Fibroblast of lung (primary cell): ENCODE measurements at regions not wholly inside any gene's neighbourhood (a gene's known extent, or its start where the extent isn't known, plus 50 kb on each side); places are given as distances from the start of the nearest gene placed in this dataset.

Experiments used
- DNase-seq, 2 donors: peaks; one replicate each; pipeline versions ENCODE4 v3.0.0 to v3.0.0-alpha.2; 2010; ENCODE audit warnings: low read depth in 2 of 2
- H2AFZ ChIP-seq: 2 replicates; pipeline ENCODE4 v1.5.1; 2012; ENCODE audit warnings: low read length, control low read depth, inconsistent platforms
- H3K27ac ChIP-seq: 2 replicates; pipeline ENCODE4 v1.5.1; 2011; ENCODE audit warnings: low read length, control low read depth; ENCODE audit not compliant: insufficient read depth
- H3K27me3 ChIP-seq: 2 replicates; pipeline ENCODE4 v1.5.1; 2011; ENCODE audit warnings: mild to moderate bottlenecking, low read length; ENCODE audit not compliant: control insufficient read depth, insufficient read depth
- H3K36me3 ChIP-seq: 2 replicates; pipeline ENCODE4 v1.5.1; 2011; ENCODE audit warnings: low read length; ENCODE audit not compliant: control insufficient read depth, insufficient read depth
- H3K4me1 ChIP-seq: 2 replicates; pipeline ENCODE4 v1.5.1; 2011; ENCODE audit warnings: low read length; ENCODE audit not compliant: control insufficient read depth, insufficient read depth; ENCODE audit errors: extremely low read depth
- H3K4me2 ChIP-seq: 2 replicates; pipeline ENCODE4 v1.5.1; 2011; ENCODE audit warnings: low read length, control low read depth; ENCODE audit not compliant: insufficient read depth; ENCODE audit errors: extremely low read depth
- H3K4me3 ChIP-seq, 4 experiments: fragments of 200-600 bp in 1 of 4; sonication (generic) in 1 of 4; replicated peaks in 1 of 4; 2 replicates each; pipeline ENCODE4 v1.5.1; 2011 to 2016; ENCODE audit warnings: low read length in 4 of 4, low read depth in 3 of 4, mild to moderate bottlenecking in 3 of 4, control low read depth in 2 of 4, inconsistent platforms in 1 of 4, mixed read lengths in 1 of 4; ENCODE audit not compliant: insufficient read depth in 1 of 4; ENCODE audit errors: control extremely low read depth in 1 of 4
- H3K79me2 ChIP-seq: 2 replicates; pipeline ENCODE4 v1.5.1; 2012; ENCODE audit warnings: mild to moderate bottlenecking, low read length, inconsistent platforms; ENCODE audit not compliant: control insufficient read depth, insufficient read depth
- H3K9ac ChIP-seq: 2 replicates; pipeline ENCODE4 v1.5.1; 2011; ENCODE audit warnings: mild to moderate bottlenecking, low read length, control low read depth; ENCODE audit not compliant: insufficient read depth
- H3K9me3 ChIP-seq: 2 replicates; pipeline ENCODE4 v1.5.1; 2012; ENCODE audit warnings: low read depth, low read length; ENCODE audit not compliant: control insufficient read depth, insufficient read depth
- H4K20me1 ChIP-seq: 2 replicates; pipeline ENCODE4 v1.5.1; 2011; ENCODE audit warnings: low read length; ENCODE audit not compliant: control insufficient read depth, insufficient read depth; ENCODE audit errors: extremely low read depth
- EZH2 ChIP-seq: IDR thresholded peaks from 2 replicates; pipeline ENCODE4 v1.5.1; 2012; ENCODE audit warnings: low read length, control low read depth, mild to moderate bottlenecking; ENCODE audit errors: missing control alignments
- TF ChIP-seq, protein P1 (sequence below), 2 donors: IDR thresholded peaks in 1 of 2; conservative IDR thresholded peaks in 1 of 2; 1 replicate in 1 of 2; 2 replicates in 1 of 2; pipeline ENCODE4 v1.5.1; 2011 to 2012; ENCODE audit warnings: low read length in 2 of 2, control low read depth in 1 of 2, inconsistent platforms in 1 of 2, low read depth in 1 of 2, mild to moderate bottlenecking in 1 of 2

DNA sequence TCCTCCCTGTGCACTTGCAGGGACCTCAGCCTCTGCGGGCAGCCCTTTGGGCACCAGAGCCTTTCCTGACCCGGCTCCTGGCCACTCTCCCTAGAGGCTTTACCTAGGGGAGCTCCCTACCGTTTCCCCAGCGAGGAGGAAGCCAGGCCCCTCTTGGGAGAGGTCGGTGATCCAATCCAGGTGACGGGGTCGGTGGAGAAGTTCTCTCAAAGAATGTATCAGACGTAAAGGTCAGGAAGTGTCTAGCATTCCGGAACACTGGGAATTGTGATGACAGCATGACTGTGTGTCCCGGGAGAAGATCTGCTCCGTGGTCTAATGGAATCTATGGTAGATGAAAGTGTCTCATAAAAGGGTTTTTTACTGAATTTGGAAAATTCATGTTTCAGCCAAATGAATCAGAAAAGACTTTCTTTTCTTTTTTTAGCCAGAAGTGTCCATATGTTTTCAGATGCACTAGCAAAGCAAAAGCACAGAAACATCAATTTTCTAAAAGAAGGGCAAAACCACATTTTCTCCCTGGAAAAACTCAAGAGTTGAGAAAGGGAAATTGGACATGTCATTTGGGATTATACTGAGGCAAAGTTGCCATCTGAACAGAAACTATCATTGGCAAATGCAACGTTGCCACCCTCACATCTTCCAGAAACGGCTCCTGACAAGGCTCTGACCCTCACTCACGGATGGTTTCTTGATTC, 289.4 kb downstream of the THBS2 start:
- H4K20me1 ChIP-seq, result no peaks in the 10 kb centered on the region
- H3K9ac ChIP-seq, result no peak overlapping the region
- TF ChIP-seq, protein P1, sequence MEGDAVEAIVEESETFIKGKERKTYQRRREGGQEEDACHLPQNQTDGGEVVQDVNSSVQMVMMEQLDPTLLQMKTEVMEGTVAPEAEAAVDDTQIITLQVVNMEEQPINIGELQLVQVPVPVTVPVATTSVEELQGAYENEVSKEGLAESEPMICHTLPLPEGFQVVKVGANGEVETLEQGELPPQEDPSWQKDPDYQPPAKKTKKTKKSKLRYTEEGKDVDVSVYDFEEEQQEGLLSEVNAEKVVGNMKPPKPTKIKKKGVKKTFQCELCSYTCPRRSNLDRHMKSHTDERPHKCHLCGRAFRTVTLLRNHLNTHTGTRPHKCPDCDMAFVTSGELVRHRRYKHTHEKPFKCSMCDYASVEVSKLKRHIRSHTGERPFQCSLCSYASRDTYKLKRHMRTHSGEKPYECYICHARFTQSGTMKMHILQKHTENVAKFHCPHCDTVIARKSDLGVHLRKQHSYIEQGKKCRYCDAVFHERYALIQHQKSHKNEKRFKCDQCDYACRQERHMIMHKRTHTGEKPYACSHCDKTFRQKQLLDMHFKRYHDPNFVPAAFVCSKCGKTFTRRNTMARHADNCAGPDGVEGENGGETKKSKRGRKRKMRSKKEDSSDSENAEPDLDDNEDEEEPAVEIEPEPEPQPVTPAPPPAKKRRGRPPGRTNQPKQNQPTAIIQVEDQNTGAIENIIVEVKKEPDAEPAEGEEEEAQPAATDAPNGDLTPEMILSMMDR (conservative IDR thresholded peaks at IDR 0.05 in 1 of 2, IDR thresholded peaks at IDR 0.05 in 1 of 2; ENCODE audit: low read depth in 1 of 2, low read length in 2 of 2), result no peak
- TF ChIP-seq EZH2, result no peak
- no peak overlapping the region for H2AFZ ChIP-seq
- no peaks in the 10 kb centered on the region for H3K4me1 ChIP-seq
- no peaks in the 10 kb centered on the region for H3K27me3 ChIP-seq
- no peaks in the 10 kb centered on the region for H3K36me3 ChIP-seq
- peak in 1 of 2 donors; percentile 44 for DNase-seq
- H3K9me3 ChIP-seq, result no peaks in the 10 kb centered on the region
- no peak overlapping the region for H3K27ac ChIP-seq
- no peak overlapping the region for H3K4me3 ChIP-seq
- no peaks in the 10 kb centered on the region for H3K79me2 ChIP-seq
- H3K4me2 ChIP-seq, result no peak overlapping the region

DNA sequence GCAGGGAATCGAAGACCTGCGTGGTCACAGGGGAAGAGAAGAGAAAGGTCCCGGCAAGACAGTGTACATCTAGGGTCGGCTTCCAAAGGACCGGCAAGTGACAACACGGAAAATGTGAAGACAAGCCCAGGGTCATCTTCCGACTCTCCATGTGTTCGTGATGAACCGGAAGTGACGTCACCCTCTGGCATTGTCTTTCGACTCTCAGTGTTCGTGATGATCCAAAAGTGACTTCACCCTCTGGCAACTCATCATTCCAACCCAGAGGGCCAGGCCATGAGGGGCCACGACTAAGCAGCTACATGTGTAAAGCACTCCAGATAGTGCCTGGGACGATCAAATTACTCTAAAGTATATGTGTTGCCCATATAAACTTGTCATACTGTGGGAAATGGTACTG, 290.8 kb downstream of the THBS2 start:
- Histone ChIP-seq H3K9me3 (no peaks in the 10 kb centered on the region), H3K9ac (no peak overlapping the region), H4K20me1 (no peaks in the 10 kb centered on the region), H2AFZ (no peak overlapping the region), H3K4me2 (no peak overlapping the region), H3K27ac (no peak overlapping the region), H3K79me2 (no peaks in the 10 kb centered on the region), H3K4me1 (no peaks in the 10 kb centered on the region), H3K4me3 (no peak overlapping the region), H3K36me3 (no peaks in the 10 kb centered on the region), H3K27me3 (no peaks in the 10 kb centered on the region)
- TF ChIP-seq, protein P1 (conservative IDR thresholded peaks at IDR 0.05 in 1 of 2, IDR thresholded peaks at IDR 0.05 in 1 of 2; ENCODE audit: low read depth in 1 of 2, low read length in 2 of 2), result no peak
- no peak for TF ChIP-seq EZH2
- no peak for DNase-seq

DNA sequence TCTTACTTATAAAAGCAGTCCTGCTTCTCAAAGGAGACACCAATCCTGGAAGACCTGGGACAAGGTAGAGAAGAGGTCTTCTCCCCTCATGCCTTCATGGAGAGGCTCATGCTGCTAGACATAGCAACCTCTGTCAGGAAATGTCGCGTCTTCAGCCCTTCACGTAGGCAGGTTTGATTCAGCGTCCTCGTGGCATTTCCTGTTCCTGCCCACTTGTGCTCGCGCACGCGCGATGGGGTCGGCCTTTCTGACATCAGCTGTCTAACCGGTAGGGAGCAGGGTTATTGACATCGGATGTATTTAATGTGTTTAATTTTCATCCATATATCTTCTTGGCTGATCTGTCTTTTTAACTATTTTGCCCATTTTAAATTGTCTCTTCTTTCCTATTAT, 292.4 kb downstream of the THBS2 start:
- Histone ChIP-seq H3K4me1 (no peaks in the 10 kb centered on the region), H3K27ac (no peak overlapping the region), H2AFZ (no peak overlapping the region), H3K4me2 (no peak overlapping the region), H3K4me3 (no peak overlapping the region), H3K27me3 (no peaks in the 10 kb centered on the region), H4K20me1 (no peaks in the 10 kb centered on the region), H3K79me2 (no peaks in the 10 kb centered on the region), H3K36me3 (no peaks in the 10 kb centered on the region), H3K9ac (no peak overlapping the region), H3K9me3 (no peaks in the 10 kb centered on the region)
- TF ChIP-seq EZH2, result no peak
- TF ChIP-seq, protein P1 (conservative IDR thresholded peaks at IDR 0.05 in 1 of 2, IDR thresholded peaks at IDR 0.05 in 1 of 2; ENCODE audit: low read depth in 1 of 2, low read length in 2 of 2), result no peak
- no peak for DNase-seq
